SHP77 treated with DMSO at 0.1 percent for 48 hours (cell line): ENCODE measurements at regions not wholly inside any gene's neighbourhood (a gene's known extent, or its start where the extent isn't known, plus 50 kb on each side); places are given as distances from the start of the nearest gene placed in this dataset.
"Not testable (repeated sequence)": the region's sequence is repeated elsewhere in the genome, so short reads cannot be mapped to it uniquely, and the experiment has no call there.

Experiments
- DNase-seq: peaks from one replicate; lab custom pipeline; 2025; lab: John Stamatoyannopoulos, UW

DNA sequence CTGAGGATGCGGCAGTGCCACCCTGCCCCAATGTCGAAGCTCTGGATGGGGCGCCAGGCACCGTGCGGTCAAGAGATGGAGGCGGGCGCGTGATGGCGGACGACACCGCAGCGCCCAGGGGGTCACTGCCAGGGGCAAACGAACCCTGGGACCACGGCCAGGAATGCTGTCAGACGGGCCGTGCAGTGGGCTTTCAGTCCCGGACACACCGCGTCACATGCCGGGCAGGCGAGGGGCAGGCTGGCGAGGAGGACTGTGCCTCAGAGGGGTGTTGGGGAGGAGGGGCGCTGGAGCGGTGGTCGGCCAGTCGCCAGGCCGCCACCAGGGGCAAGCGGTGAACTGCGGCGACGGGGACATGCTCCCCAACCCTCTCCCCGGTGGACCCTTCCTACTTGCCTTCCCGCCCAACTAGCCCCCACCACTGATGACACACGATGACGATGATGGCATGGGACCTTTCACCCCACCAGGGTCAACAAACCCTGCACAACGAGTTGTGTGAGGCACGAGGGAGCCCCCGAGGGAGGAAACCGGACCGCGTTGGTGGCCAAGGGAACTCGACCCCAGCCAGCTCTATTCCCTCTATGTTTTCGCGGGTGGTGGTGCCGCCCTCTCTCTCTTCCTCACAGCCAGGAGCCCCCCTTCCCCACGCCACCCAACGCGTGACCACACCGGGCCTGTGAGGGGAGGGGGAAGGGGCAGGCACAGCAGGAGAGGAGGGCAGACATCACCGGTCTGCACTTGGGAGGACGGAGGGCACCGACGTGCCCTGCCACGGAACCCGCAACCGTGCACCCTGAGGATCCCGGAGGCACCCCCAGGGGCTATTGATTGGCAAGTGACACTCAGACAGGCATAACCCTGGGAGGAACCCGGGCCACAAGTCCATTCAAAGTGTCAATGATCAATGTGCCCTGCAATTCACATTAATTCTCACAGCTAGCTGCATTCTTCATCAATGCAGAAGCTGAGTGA, 1960.9 kb upstream of the DEFB115 start:
- no peak for DNase-seq

DNA sequence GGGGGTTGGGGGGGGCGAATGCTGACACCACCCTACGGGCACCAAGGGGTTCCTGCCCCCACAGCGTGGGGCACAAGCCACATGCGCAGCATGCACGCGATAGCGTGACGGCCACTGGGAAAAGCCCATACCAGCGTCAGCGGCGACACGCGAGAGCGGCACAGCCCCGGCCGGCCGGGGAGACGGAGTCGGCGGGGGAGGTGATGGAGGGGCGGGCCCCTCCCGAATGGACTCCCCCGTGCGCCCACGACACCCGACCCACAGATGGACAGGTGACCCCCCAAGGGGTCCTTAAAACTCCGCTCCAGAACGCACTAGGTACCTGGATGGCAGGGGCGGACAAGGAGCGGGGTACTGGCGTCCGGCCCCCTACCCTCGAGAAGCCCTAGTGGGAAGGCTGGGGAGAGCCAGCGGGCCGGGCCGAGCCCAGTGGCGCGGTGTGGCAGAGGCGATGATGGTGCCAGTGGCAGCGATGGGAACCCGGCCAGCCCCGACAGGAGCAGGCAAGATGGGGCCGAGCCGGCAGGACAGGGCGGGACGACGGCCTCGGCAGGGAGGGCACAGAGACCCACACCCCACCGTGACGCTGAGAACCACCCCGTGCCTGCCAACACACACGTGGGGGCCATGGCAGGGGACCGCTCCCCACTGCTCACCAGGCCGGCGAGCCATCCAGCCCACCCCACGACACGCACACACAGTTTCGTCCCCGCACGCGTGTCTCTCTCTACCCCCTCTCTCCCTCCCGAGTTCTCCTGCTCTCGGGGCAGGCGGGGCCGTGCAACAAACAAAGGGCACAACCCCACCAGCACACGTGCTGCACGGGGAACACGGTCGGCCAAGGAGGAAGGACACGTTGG, 1959.8 kb upstream of the DEFB115 start:
- DNase-seq: no peak

DNA sequence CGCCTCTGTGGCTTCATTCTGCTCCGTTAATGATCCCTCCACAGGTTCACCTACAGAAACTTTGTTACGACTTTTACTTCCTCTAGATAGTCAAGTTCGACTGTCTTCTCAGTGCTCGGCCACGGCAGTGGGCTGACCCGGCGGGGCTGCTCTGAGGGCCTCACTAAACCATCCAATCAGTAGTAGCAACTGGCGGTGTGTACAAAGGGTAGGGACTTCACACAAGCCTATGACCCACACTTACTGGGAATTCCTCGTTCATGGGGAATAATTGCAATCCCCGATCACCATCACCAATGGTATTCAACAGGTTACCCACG, 1959.2 kb upstream of the DEFB115 start:
- no peak for DNase-seq

DNA sequence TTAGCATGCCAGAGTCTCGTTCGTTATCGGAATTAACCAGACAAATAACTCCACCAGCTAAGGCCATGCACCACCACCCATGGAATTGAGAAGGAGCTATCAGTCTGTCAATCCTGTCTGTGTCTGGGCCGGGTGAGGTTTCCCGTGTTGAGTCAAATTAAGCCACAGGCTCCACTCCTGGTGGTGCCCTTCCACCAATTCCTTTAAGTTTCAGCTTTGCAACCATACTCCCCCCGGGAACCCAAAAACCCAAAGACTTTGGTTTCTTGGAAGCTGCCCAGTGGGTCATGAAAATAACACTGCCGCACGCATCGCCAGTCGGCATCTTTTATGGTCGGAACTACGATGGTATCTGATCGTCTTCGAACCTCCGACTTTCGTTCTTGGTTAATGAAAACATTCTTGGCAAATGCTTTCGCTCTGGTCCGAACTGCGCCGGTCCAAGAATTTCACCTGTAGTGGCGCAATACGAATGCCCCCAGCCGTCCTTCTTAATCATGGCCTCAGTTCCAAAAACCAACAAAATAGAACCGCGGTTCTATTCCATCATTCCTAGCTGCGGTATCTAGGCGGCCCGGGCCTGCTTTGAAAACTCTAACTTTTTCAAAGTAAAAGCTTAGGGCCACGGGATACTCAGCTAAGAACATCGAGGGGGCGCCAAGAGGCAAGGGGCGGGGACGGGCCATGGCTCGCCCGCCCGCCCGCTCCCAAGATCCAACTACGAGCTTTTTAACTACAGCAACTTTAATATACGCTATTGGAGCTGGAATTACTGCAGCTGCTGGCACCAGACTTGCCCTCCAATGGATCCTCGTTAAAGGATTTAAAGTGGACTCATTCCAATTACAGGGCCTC, 1958.5 kb upstream of the DEFB115 start:
- DNase-seq: no peak

DNA sequence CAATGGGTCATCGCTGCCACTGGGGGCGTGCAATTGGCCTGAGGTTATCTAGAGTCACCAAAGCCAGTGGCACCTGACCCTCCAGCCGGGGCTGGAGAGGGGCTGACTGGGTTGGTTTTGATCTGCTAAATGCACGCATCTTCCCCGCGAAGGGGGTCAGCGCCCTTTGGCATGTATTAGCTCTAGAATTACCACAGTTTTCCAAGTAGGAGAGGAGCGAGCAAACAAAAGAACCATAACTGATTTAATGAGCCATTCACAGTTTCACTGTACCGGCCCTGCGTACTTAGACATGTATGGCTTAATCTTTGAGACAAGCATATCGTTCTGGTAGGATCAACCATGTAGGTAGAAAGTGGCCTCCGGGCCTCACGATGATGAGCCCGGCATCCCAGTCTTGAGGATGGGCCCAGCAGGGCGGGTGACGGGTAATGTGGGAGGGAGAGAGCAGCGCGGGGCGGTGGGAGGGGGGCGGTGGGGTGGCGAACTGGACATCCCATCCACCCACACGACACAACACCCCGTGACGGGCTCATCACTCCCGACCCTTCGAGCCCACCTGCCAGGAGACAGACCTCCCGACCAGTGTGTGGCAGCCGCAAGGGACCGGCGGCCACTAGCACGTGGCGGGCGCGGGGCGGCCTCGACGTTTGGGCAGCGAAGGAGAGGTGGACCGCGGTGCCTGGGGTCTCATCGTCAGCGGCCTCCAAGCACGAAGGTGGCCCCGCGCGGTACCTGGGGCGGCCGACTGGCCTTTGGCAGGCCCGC, 1957.5 kb upstream of the DEFB115 start:
- DNase-seq: no peak

DNA sequence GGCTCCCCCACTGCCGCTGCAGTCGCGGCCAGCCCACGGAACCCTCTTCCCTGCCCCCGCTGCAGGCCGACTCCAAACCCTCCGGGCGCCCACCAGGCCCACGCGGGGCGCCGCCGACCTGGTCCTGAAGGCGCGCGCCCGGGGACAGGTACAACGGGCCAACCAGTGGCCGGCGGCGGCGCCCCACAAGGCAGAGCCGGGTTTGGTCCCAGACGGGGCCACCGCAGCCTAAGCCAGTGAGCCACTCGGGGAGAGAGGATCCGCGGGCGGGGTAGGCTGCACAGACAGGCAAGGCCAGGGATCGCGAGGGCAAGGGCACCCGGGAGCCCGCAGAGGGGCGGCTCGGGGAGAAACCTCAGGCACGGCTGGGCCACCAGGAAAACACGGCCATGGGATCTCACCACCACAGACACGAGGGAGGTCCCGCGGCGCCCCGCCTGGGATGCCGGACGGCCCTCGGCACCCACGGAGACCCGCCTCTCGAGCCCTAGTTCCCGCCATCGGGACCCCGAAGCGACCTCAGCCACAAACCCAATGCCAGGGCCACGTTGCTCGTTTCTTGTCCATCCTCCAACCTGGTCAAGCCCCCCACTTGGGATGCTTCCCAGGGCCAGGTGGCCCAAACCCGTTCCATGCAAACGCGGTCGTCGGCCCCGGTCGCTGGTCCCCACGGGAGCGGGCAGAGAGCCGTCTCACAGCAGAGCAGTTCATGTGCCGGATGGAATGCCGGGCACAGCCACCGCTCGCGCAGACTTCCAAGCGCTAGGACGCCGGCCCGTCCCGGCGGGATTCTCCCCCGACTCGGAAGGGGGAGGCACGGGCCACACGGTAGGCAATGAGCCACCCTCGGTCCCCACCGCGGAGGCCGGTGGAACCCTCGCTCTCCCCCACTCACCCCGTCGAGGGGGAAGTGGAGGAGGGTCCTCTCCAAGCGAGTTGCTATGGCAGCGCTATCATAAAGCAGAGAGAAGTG, 1956.6 kb upstream of the DEFB115 start:
- DNase-seq: no peak

DNA sequence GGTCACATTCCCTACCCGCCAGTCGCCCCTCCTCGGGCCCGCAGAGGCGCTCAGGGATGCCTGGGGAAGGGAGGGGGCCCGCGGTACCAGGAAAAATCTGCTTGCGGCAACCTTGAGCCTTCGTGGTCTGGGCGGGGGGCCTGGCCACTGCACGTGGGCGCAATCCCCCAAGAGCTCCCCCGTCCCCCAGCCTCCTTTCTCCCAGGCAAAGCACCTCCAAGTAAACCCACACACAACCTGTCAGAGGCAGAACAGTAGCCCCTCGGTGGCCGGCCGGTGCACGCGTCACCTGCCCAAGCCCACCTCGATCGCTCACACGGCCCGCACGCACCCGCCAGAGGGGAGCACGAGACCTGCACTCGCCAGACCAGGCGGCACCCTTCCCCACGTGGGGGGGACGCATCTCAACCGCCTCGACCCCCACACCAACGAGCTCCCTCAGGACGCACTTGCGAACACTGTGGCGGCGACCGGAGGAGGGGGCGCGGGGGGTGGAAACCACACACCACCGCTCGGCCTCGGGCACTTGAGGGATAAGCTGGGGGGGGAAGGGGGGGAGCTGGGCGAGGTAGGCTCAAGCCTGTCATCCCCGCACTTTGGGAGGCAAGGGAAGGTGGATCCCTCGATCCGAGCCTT, 1955.7 kb upstream of the DEFB115 start:
- DNase-seq: no peak

DNA sequence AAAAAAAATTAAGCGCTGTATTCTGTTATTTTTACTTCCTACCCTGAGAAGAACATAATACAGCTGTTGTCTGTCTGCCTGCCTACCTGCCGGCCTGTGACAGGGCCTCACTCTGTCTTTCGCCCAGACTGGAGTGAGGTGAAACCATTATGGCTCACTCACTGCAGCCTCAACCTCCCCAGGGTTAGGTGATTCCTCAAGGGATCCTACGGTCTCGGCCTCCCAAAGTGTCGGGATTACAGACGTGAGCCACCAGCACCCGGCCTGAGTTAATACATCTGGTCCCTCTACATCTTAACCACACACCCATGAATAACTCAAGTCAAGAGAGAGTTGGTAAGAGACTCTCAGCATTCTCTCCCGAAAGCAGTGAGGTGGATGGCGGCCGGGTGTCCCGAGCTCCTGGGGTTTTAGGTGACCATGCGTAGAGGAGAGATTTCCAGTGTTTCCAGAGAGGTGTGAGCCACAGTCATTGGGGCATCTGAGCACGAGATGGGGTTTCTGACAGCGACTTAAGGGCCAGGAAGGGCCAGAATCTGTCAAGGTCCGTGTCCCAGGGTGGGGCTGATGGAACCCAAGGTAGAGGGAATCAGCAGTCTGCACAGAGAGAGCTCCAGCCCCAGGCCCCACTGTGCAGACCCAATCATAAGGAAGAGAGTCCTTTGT, 1954.4 kb upstream of the DEFB115 start:
- no peak for DNase-seq

DNA sequence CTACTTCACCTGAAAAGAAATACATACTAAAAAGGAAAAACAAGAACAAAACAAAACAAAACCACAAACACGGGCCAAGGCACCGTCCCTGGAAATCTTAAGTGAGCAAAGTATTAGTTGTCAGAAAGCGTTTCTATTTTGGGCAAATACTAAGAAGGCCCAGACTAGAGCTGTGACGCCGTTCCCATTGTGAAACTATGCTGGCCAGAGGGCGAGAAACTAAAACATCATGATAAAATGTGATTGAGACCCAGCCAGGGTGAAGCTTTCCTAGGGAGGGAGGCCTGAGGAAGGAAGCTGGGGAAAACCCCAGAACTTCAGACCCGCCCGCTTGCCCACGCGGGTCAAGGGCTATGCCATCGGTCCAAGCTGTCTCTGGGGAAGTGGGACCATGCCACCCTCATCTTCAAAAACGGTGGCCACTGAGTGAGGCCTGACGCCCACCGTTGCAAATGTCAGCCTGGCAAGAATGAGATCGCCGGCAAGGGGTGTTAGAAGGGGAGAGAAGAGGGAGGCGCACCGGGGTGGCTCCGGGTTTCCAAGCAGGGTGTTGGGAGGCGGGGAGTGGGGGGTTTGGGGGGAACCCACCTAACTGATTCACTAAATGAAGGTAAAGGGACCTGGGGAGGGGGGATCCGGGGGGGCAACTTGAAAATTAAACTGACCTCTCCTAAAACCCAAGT, 1950.9 kb upstream of the DEFB115 start:
- DNase-seq: no peak

DNA sequence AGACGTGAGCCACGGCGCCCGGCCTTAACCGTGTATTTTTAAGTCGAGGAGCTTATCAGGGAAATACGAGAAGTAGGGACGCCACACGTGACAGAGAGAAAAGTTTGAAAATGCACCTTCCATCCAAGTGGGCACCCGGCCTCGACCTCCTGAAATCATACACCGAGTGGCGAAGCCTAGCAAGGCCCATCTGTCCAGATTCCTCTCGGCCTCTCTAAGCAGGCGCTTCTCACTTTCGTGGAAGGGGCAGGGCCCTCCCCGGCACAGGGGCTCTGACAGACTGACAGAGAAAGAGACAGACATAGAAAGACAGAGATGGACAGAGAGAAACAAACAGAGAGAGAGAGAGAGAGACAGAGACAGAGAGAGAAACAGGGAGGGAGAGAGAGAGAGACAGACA, 1950.0 kb upstream of the DEFB115 start:
- DNase-seq: not testable (repeated sequence)

DNA sequence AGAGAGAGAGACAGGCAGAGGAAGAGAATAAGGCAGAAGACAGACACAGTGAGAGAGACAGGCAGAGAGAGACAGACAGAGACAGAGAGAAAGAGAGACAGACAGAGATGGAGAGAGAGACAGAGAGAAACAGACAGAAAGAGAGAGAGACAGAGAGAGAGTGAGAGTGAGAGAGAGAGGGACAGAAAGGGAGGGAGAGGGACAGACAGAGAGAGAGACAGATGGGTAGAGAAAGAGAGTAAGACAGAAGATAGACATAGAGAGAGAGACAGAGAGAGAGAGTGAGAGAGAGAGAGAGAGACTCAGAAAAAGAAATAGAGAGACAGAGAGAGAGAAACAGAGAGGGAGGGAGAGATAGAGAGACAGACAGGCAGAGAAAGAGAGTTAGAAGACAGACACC, 1948.5 kb upstream of the DEFB115 start:
- not testable (repeated sequence) for DNase-seq

DNA sequence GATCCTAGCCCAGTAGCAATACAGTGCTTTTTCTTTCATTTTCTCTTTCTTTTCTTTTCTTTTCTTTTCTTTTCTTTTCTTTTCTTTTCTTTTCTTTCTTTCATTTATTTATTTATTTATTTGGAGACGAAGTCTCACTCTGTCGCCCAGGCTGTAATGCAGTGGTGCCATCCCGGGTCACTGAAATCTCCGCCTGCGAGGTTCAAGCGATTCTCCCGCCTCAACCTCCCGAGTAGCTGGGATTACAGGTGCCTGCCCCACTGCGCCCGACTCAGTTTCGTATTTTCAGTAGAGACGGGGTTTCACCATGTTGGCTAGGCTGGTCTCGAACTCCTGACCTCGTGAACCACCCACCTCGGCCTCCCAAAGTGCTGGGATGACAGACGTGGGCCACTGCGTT, 1948.0 kb upstream of the DEFB115 start:
- not testable (repeated sequence) for DNase-seq

DNA sequence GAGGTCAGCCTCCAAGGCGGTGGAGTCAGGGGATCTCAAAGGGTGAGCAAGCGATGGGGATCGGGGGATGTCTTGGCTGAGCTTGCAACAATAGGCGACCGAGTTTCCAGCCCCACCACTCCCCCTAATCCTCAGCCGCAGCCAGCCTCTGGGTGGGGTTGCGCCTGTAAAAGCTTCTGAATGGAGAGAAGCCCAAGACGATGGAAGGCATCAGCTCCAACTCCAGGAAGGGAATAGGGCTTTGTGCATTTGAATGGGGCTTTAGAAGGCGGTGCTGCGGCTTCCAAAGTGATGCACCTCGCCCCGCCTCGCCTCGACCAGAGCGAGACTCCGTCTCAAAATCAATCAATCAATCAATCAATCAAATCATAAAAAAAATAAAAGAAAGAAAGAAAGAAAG, 1946.4 kb upstream of the DEFB115 start:
- DNase-seq: not testable (repeated sequence)

DNA sequence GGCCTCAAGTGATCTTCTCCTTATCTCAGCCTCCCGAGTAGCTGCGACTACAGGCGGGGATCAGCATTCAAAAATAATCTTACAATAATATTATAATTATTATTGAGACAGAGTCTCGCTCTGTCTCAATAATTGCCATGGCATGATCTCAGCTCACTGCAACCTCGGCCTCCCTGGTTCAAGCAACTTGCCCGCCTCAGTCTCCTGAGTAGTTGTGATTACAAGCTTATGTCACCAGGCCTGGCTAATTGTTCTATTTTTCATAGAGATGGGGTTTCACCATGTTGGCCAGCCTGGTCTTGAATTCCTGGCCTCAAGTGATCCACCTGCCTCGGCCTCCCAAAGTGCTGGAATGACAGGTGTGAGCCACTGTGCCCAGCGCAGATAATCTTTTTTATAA, 1944.8 kb upstream of the DEFB115 start:
- DNase-seq: not testable (repeated sequence)

DNA sequence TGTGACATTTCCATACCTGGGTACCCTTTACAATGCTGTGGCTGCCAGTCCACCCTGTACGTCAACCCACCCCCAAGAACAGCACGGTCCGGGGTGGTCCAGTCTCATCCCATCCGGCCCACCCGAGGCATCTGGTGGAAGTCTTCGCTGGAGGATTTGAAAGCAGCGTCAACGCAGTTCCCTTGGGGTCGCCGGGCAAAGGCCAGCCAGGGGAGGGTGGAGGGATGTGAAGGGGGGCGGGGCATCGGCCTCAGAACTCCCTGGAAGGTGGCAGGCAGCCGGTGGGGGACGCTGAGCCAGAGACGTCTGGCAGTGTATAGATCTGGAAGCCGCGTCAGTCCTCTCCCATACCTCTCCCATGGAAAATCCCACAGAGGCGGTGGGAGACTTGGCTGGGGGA, 1944.0 kb upstream of the DEFB115 start:
- DNase-seq: no peak

DNA sequence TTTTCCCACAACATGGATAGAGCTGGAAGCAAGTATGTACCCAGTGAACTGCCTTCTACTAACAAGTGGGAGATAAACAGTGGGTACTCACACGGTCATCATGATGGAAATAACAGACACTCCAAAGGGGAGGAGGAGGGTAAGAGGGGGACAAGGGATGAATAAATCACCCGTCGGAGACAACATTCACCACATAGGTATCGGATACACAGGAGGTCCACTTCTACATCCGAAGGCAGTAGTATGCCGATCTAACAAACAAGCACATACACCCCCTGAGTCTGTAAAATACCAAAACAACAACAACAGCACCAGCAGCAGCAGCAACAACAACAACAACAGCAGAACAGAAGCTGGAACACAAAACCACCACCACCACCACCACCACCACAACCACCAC, 1943.2 kb upstream of the DEFB115 start:
- no peak for DNase-seq

DNA sequence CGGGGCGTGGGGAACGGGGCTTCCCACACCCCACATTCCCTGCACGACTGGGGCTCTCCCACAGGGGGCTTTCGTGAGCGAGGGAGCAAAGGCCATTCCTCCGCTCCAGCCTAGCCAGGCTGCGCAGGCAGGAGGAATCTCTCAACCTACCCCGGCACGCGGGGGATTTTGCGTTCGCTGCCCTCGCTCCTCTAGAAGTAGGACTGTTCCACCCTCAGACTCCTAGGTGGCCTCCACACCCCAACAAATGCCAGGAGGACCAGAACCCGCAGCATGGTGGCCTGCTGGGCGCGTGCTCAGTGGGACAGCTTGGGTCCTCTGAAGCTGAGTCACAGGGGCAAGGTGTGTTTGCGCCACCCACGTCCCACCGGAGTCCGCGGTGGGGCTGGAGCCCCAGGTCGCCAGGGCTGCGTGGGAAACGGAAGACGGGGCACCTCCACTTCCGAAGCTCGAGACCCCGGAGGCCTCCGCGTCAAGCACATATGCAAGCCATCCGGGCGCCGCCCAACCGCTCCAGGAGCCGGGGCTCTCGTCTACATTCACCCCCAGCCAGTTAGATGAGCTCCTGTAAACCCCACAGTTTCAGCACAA, 1938.5 kb upstream of the DEFB115 start:
- no peak for DNase-seq

DNA sequence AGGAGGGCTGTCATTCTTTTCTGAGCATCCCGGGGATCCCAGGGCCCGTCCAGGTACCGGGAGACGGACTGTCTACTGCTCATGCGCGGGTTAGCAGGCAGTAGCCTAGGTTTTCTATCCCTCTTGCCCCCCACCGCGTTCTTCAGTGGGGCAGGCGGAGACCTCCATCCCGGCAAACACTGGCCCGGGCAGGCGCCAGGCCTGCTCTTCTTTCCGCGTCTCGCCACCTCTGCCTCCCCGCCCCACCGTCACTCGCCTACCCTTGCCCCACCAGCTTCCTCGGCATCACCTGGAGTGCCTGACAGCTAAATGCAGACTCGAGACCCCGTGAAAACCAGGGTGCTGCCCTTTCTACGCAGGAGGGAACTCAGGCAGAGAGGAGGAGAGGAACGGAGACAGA, 1937.7 kb upstream of the DEFB115 start:
- DNase-seq: no peak
